ENCODE measurements at regions not wholly inside any gene's neighbourhood (a gene's known extent, or its start where the extent isn't known, plus 50 kb on each side); places are given as distances from the start of the nearest gene placed in this dataset.
"Not testable (repeated sequence)": the region's sequence is repeated elsewhere in the genome, so short reads cannot be mapped to it uniquely, and the experiment has no call there.

DNA sequence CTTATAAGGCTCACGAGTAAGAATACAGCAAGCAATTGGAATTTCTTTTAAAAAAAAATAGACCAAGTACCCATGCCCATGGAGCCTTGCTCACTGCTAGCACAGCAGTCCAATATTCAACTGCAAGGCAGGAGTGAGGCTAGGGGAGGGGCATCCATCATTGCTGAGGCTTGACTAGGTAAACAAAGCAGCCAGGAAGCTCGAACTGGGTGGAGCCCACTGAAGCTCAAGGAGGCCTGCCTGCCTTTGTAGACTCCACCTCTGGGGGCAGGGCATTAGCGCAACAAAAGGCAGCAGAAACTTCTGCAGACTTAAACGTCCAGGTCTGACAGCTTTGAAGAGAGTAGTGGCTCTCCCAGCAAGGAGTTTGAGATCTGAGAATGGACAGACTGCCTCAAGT is 84.0 kb upstream of the STEAP1 start:
- POLR2A ChIA-PET; H3K36me3 ChIP-seq (ENCODE audit: control insufficient read depth in 4 of 4, insufficient read depth in 4 of 4, low read length in 3 of 4); CTCF ChIA-PET; DNase-seq; H3K4me3 ChIP-seq (ENCODE audit: control insufficient read depth in 1 of 7, extremely low read depth in 1 of 7, insufficient read depth in 4 of 7, low read depth in 2 of 7, low read length in 6 of 7); H3K9me3 ChIP-seq (ENCODE audit: control extremely low read depth in 1 of 5, control insufficient read depth in 4 of 5, insufficient read depth in 2 of 5, low read depth in 1 of 5, low read length in 4 of 5); H3K27ac ChIP-seq (ENCODE audit: insufficient read depth in 1 of 2, low read depth in 1 of 2, low read length in 2 of 2, poor library complexity in 1 of 2, severe bottlenecking in 2 of 2); H3K27me3 ChIP-seq (replicated peaks in 2 of 5; ENCODE audit: control insufficient read depth in 4 of 5, insufficient read depth in 5 of 5, low read length in 4 of 5); H3K4me1 ChIP-seq (ENCODE audit: control extremely low read depth in 1 of 4, control insufficient read depth in 4 of 4, insufficient read depth in 4 of 4, low read length in 3 of 4): not testable (repeated sequence)
- WGBS (ENCODE audit: insufficient coverage), result 75% methylated on average over 4 of the region's 4 CpGs

DNA sequence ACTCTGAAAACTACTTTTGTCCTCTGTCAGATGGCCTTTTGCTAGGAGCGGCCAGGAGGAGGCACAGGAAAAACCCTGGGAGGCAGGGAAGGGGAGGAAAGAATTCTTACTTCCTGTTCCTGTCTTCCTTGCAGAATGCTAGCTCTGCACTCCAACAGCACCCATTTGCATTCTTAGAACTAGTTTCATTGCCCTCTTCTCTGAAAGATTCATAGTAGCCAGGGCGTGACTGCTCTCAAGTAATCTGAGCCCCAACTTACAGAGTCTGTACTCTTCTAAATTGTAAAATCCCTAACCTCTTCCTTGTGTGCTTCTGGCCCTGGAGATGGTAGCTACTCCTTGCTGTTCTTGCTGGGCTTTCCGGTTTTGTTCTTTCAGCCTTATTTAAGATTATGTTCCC is 75.3 kb upstream of the STEAP1 start:
- no peak overlapping the region for H3K27ac ChIP-seq (ENCODE audit: insufficient read depth in 1 of 2, low read depth in 1 of 2, low read length in 2 of 2, poor library complexity in 1 of 2, severe bottlenecking in 2 of 2)
- ChIA-PET POLR2A (no interaction called here), CTCF (no interaction called here)
- no peaks in the 10 kb centered on the region for H3K9me3 ChIP-seq (ENCODE audit: control extremely low read depth in 1 of 5, control insufficient read depth in 4 of 5, insufficient read depth in 2 of 5, low read depth in 1 of 5, low read length in 4 of 5)
- 100% methylated on average over 2 of the region's 3 CpGs for WGBS (ENCODE audit: insufficient coverage)
- no peaks in the 10 kb centered on the region for H3K36me3 ChIP-seq (ENCODE audit: control insufficient read depth in 4 of 4, insufficient read depth in 4 of 4, low read length in 3 of 4)
- no peaks in the 10 kb centered on the region for H3K27me3 ChIP-seq (replicated peaks in 2 of 5; ENCODE audit: control insufficient read depth in 4 of 5, insufficient read depth in 5 of 5, low read length in 4 of 5)
- H3K4me1 ChIP-seq (ENCODE audit: control extremely low read depth in 1 of 4, control insufficient read depth in 4 of 4, insufficient read depth in 4 of 4, low read length in 3 of 4), result no peaks in the 10 kb centered on the region
- no peak overlapping the region for H3K4me3 ChIP-seq (ENCODE audit: control insufficient read depth in 1 of 7, extremely low read depth in 1 of 7, insufficient read depth in 4 of 7, low read depth in 2 of 7, low read length in 6 of 7)
- DNase-seq, result no peak

DNA sequence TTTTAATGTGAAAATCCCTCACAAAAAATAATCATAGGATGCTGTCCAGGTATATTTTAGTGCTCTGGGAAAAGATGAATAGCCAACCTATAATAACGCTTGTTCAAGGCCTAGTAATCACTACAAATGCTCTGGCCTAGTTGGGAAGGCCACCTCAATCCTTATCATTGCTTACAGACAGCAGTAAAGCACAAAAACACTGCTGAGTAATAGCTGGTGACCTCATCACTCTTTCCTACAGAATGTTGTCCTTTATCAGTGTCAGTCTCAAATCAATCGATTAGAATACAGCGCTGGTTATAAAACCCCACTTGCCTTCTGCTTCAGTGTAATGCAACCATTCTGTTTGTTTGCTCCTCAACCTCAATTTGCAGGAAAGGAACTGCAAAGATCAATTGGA is 72.6 kb upstream of the STEAP1 start:
- H3K27ac ChIP-seq (ENCODE audit: insufficient read depth in 1 of 2, low read depth in 1 of 2, low read length in 2 of 2, poor library complexity in 1 of 2, severe bottlenecking in 2 of 2), result no peak overlapping the region
- DNase-seq, result no peak
- WGBS (ENCODE audit: insufficient coverage), result 100% methylated on average over 3 of the region's 3 CpGs
- no peak overlapping the region for H3K4me3 ChIP-seq (ENCODE audit: control insufficient read depth in 1 of 7, extremely low read depth in 1 of 7, insufficient read depth in 4 of 7, low read depth in 2 of 7, low read length in 6 of 7)
- POLR2A ChIA-PET, result no interaction called here
- CTCF ChIA-PET, result no interaction called here
- H3K27me3 ChIP-seq (replicated peaks in 2 of 5; ENCODE audit: control insufficient read depth in 4 of 5, insufficient read depth in 5 of 5, low read length in 4 of 5), result peaks cover 0 to 2% (median 0%) of the 10 kb centered on the region in 5 experiments
- H3K4me1 ChIP-seq (ENCODE audit: control extremely low read depth in 1 of 4, control insufficient read depth in 4 of 4, insufficient read depth in 4 of 4, low read length in 3 of 4), result no peaks in the 10 kb centered on the region
- H3K9me3 ChIP-seq (ENCODE audit: control extremely low read depth in 1 of 5, control insufficient read depth in 4 of 5, insufficient read depth in 2 of 5, low read depth in 1 of 5, low read length in 4 of 5), result no peaks in the 10 kb centered on the region
- no peaks in the 10 kb centered on the region for H3K36me3 ChIP-seq (ENCODE audit: control insufficient read depth in 4 of 4, insufficient read depth in 4 of 4, low read length in 3 of 4)

DNA sequence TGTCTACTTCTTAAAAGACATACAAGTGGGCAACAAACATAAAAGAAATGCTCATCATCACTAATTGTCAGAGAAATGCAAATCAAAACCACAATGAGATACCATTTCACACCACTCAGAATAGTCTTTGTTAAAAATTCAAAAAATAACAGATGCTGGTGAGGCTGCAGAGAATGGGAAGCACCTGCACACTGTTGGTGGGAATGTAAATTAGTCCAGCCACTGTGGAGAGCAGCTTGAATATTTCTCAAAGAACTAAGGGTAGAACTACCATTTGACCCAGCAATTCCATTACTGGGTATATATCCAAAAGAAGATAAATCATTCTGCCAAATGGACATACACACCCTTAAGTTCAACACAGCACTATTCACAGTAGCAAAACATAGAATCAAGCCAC is 61.8 kb upstream of the STEAP1 start:
- no peak for DNase-seq
- Histone ChIP-seq H3K27me3 (replicated peaks in 2 of 5; ENCODE audit: control insufficient read depth in 4 of 5, insufficient read depth in 5 of 5, low read length in 4 of 5) (no peaks in the 10 kb centered on the region), H3K27ac (ENCODE audit: insufficient read depth in 1 of 2, low read depth in 1 of 2, low read length in 2 of 2, poor library complexity in 1 of 2, severe bottlenecking in 2 of 2) (no peak overlapping the region), H3K4me3 (ENCODE audit: control insufficient read depth in 1 of 7, extremely low read depth in 1 of 7, insufficient read depth in 4 of 7, low read depth in 2 of 7, low read length in 6 of 7) (no peak overlapping the region), H3K4me1 (ENCODE audit: control extremely low read depth in 1 of 4, control insufficient read depth in 4 of 4, insufficient read depth in 4 of 4, low read length in 3 of 4) (no peaks in the 10 kb centered on the region), H3K9me3 (ENCODE audit: control extremely low read depth in 1 of 5, control insufficient read depth in 4 of 5, insufficient read depth in 2 of 5, low read depth in 1 of 5, low read length in 4 of 5) (peaks cover 0 to 1% (median 0%) of the 10 kb centered on the region in 5 experiments), H3K36me3 (ENCODE audit: control insufficient read depth in 4 of 4, insufficient read depth in 4 of 4, low read length in 3 of 4) (no peaks in the 10 kb centered on the region)
- ChIA-PET CTCF (no interaction called here), POLR2A (no interaction called here)

DNA sequence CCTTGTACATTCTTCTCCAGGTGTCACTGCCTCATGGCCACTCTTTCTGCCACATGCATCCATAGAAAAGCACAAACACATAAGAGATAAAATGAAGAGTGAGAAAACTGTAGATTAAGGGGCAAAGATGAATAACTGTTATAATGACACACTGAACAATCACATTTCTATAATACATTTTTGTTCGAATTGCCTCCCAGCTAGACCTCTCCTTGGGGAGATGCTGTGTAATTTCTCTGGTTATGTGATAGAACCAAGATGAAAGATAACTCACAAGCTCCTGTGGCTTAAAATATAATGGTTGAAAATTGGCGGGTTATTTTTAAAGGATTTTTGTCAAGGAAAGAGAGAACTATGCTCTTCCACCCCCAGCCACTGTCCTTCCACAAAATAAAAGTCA is 60.2 kb upstream of the STEAP1 start:
- Histone ChIP-seq H3K27me3 (replicated peaks in 2 of 5; ENCODE audit: control insufficient read depth in 4 of 5, insufficient read depth in 5 of 5, low read length in 4 of 5) (no peaks in the 10 kb centered on the region), H3K27ac (ENCODE audit: insufficient read depth in 1 of 2, low read depth in 1 of 2, low read length in 2 of 2, poor library complexity in 1 of 2, severe bottlenecking in 2 of 2) (no peak overlapping the region), H3K9me3 (ENCODE audit: control extremely low read depth in 1 of 5, control insufficient read depth in 4 of 5, insufficient read depth in 2 of 5, low read depth in 1 of 5, low read length in 4 of 5) (peaks cover 0 to 1% (median 0%) of the 10 kb centered on the region in 5 experiments), H3K4me3 (ENCODE audit: control insufficient read depth in 1 of 7, extremely low read depth in 1 of 7, insufficient read depth in 4 of 7, low read depth in 2 of 7, low read length in 6 of 7) (no peak overlapping the region), H3K4me1 (ENCODE audit: control extremely low read depth in 1 of 4, control insufficient read depth in 4 of 4, insufficient read depth in 4 of 4, low read length in 3 of 4) (no peaks in the 10 kb centered on the region), H3K36me3 (ENCODE audit: control insufficient read depth in 4 of 4, insufficient read depth in 4 of 4, low read length in 3 of 4) (no peaks in the 10 kb centered on the region)
- POLR2A ChIA-PET, result no interaction called here
- no peak for DNase-seq
- CTCF ChIA-PET, result no interaction called here
- no CpG with 5 or more reads among the region's 2 CpGs for WGBS (ENCODE audit: insufficient coverage)
